NCI-H524 (cell line): ENCODE measurements at regions not wholly inside any gene's neighbourhood (a gene's known extent, or its start where the extent isn't known, plus 50 kb on each side); places are given as distances from the start of the nearest gene placed in this dataset.

Experiments
- DNase-seq, 2 experiments: peaks; one replicate each; lab custom pipeline; 2025; lab: John Stamatoyannopoulos, UW

GRCh38 chr13:31853643-31854326, 114.5 kb downstream of the RXFP2 start:
- DNase-seq: peak in 1 of 2 experiments; percentile 50

- DNase-seq: no peak
Measured at GRCh38 chr13:31859571-31859970, 120.2 kb downstream of the RXFP2 start.

GRCh38 chr13:31860002-31860401, 120.7 kb downstream of the RXFP2 start:
- DNase-seq: no peak

GRCh38 chr13:31862828-31863227, 123.5 kb downstream of the RXFP2 start:
- DNase-seq: no peak

GRCh38 chr13:31864307-31864706, 125.0 kb downstream of the RXFP2 start:
- no peak for DNase-seq

- DNase-seq: no peak
Measured at GRCh38 chr13:31866099-31866498, 126.8 kb downstream of the RXFP2 start.

GRCh38 chr13:31867709-31868108, 128.4 kb downstream of the RXFP2 start:
- DNase-seq: no peak

- no peak for DNase-seq
Measured at GRCh38 chr13:31869582-31869981, 130.3 kb downstream of the RXFP2 start.

- no peak for DNase-seq
Measured at GRCh38 chr13:31870511-31870910, 131.2 kb downstream of the RXFP2 start.

GRCh38 chr13:31873145-31873544, 133.8 kb downstream of the RXFP2 start:
- no peak for DNase-seq

- DNase-seq: no peak
Measured at GRCh38 chr13:31875134-31875533, 135.8 kb downstream of the RXFP2 start.

GRCh38 chr13:31878052-31878451, 138.7 kb downstream of the RXFP2 start:
- no peak for DNase-seq

- no peak for DNase-seq
Measured at GRCh38 chr13:31878495-31878894, 139.2 kb downstream of the RXFP2 start.

- DNase-seq: peak; percentile 26 to 76
Measured at GRCh38 chr13:31878955-31879354, 139.6 kb downstream of the RXFP2 start.

GRCh38 chr13:31880851-31881494, 141.6 kb downstream of the RXFP2 start:
- DNase-seq: no peak

- no peak for DNase-seq
Measured at GRCh38 chr13:31881495-31881882, 142.2 kb downstream of the RXFP2 start.

GRCh38 chr13:31882794-31883193, 143.5 kb downstream of the RXFP2 start:
- DNase-seq: no peak

- DNase-seq: no peak
Measured at GRCh38 chr13:31884556-31884955, 145.2 kb downstream of the RXFP2 start.

GRCh38 chr13:31885994-31886393, 145.6 kb upstream of the FRY start:
- peak; percentile 58 to 87 for DNase-seq

GRCh38 chr13:31887286-31887685, 144.3 kb upstream of the FRY start:
- no peak for DNase-seq

GRCh38 chr13:31890946-31891345, 140.6 kb upstream of the FRY start:
- no peak for DNase-seq

GRCh38 chr13:31891472-31891871, 140.1 kb upstream of the FRY start:
- DNase-seq: no peak

- no peak for DNase-seq
Measured at GRCh38 chr13:31894931-31895330, 136.6 kb upstream of the FRY start.

- DNase-seq: no peak
Measured at GRCh38 chr13:31895691-31896090, 135.9 kb upstream of the FRY start.
